ENCODE measurements at regions not wholly inside any gene's neighbourhood (a gene's known extent, or its start where the extent isn't known, plus 50 kb on each side); places are given as distances from the start of the nearest gene placed in this dataset.
"Not testable (repeated sequence)": the region's sequence is repeated elsewhere in the genome, so short reads cannot be mapped to it uniquely, and the experiment has no call there.

DNA sequence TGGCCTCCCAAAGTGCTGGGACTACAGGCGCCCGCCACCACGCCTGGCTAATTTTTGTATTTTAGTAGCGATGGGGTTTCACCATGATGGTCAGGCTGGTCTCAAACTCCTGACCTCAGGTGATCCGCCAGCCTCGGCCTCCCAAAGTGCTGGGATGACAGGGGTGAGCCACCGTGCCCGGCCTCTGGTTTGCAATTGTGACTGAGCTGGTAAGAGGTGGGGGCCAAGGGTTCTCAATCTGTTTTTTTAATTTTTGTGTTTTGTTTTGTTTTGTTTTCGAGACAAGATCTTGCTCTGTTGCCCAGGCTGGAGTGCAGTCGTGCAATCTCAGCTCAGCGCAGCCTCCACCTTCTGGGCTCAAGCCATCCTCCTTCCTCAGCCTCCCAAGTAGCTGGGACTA, 196.2 kb downstream of the CRLF2 start:
- DNase-seq (ENCODE audit: low read depth, low spot score): not testable (repeated sequence)

DNA sequence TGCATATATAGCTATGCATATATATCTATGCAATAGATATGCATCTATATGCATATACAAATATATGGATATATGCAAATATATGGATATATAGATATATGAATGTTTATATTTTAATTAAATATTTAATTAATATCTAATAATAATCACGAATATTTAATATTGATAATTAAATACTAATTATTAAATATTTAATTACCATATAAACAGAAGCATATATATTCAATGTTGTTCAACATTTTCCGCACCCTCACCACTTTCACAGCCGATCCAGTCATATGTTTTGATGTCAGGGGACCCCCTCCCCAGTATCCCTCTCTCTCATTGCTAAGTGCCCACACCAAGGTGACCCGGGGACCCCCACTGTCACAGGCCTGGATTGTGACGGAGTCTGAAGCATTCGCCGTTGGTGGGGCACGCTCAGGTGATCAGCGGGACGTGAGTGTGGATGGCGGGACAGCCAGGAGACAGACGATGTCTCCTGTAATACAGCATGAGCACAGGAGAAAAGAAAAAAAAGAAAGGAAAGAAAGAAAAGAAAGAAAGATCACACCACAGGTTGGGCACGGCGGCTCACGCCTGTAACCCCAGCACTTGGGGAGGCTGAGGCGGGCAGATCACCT, 199.7 kb downstream of the CRLF2 start:
- peak; percentile 30 for DNase-seq (ENCODE audit: low read depth, low spot score)

DNA sequence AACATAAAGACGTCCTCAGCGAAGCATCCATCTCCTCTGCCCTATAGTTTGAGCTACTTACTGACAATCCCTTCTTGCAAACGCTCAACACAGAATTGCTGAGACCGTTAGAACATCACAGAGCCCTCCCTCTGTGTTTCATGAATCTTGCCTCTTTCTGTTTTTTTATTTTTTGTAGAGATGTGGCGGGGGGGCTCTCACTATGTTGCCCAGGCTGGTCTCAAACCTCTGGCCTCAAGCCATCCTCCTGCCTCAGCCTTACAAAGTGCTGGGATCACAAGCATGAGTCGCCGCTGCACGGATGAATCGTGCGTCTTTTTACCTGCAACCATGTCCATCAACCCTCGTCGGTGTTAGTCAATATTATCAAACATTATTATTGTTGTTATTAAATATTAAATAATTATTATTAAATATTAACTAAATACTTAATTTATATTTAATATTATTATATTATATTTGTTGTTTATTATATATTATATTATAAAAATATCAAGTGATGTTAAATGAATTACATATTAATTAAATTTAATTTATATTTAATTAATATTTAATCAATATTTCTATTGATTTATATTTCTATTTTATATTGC, 200.7 kb downstream of the CRLF2 start:
- DNase-seq (ENCODE audit: low read depth, low spot score): peak; percentile 34

DNA sequence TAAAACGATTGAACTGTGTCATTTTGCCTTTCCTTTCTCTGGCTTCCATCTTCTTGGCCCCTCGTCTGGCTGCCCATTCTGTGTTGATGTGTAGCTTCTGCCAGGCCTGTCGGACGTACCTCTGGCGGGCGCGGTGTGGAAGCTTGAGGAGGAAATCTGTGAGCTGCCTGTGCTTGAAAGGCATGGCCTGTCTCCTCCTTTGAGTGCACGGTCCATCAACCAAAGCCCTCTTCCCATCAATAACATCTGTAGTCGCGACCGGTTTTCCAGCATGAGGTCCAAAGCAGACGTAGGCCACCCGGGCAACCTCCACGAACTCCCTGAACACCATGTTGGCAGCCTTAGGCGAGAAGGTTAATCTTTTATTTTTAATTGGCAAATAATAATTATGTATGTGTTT, 202.7 kb downstream of the CRLF2 start:
- DNase-seq (ENCODE audit: low read depth, low spot score): no peak

DNA sequence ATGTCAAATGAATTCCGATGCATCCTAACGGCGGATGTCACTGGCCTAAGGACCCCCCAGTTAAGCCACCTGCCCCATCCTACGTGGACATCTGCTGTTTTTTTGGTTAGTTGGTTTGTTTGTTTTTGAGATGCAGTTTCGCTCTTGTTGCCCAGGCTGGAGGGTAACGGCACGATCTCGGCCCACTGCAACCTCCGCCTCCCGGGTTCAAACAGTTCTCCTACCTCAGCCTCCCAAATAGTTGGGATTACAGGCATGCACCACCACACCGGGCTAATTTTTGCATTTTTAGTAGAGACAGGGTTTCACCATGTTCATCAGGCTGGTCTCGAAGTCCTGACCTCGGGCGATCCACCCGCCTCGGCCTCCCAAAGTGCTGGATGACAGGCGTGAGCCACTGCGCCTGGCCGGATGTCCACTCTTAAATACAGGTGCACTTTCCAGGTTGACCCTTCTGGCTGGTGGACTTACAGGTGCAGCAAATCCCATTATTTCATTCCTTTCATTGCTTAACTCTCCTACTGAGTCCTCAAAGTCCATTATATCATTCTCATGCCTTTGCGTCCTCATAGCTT, 206.2 kb downstream of the CRLF2 start:
- no peak for DNase-seq (ENCODE audit: low read depth, low spot score)

DNA sequence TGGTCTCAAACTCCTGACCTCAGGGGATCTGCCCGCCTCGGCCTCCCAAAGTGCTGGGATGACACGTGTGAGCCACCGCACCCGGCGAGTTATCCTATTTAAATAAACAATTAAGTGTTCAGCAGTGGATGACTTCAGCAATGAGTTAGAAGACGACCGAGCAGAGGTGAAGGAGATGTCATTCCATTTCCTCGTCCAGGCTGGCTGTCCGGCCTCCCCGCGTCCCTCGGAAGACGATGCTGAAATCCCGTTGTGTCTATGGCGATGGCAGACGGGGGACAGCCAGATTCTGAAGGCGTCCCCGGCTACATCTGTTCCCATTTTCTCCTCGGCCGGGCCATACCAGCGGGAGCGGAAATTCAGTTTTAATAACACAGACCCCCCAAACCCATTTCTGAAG, 209.8 kb downstream of the CRLF2 start:
- DNase-seq (ENCODE audit: low read depth, low spot score): no peak

DNA sequence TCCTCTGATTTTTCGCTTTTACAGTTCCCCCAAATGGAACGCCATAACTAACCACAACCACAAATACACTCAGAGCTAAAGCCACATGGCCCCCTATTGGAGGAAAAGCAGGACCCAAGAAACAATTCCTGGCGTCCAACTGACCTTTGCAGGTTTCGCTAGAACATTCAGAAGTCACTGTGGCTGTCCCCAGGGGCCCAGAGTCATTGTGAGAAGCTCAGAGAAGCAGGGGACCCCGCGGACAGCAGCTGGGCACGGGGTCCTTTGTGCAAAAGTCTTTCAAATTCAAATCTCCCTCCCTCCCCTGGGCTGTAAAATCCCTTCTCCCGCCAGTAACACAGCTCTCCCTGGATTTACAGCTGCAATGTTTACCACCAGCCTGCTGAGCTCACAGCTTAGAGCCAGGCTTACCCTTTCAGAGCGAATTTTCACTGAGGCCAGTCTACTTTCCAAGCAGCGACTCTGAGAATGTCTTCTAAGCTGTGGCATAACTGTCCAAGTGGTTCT, 214.8 kb downstream of the CRLF2 start:
- peak; percentile 92 for DNase-seq (ENCODE audit: low read depth, low spot score)

DNA sequence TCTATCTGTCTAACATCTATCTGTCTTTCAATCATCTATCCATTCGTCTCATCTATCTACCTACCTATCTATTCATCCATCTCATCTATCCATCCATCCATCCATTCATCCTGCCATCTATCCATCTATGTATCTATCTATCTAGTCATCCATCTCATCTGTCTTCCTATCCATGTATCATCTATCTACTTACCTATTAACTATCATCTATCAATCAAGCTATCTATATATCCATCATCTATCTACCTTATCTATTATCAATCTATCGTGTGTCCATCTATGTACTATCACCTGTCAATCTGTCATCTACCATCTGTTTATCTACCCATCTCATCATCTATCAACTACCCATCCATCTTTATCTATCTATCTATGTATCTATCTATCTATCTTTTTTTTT, 217.7 kb downstream of the CRLF2 start:
- DNase-seq (ENCODE audit: low read depth, low spot score): no peak

DNA sequence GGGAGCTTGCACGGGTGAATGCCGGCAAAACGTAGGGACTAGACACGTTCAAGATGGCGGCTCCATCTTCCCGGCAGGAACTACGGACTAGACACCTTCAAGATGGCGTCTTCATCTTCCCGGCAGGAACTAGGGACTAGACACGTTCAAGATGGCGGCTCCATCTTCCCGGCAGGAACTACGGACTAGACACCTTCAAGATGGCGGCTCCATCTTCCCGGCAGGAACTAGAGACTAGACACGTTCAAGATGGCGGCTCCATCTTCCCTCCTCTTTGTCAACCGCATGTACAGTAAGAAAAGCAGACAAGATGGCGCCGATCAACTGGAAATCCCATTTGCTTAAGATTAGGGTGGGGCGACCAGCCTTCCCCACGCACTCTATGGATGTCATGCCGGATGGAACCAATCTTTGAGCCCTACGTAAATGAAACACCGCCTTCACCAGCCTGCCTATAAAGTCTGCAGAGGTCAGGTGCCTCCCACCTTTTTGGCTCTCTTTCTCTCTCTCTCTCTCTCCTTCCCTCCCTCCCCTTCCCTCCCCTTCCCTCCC, 222.4 kb downstream of the CRLF2 start:
- peak; percentile 98 for DNase-seq (ENCODE audit: low read depth, low spot score)

DNA sequence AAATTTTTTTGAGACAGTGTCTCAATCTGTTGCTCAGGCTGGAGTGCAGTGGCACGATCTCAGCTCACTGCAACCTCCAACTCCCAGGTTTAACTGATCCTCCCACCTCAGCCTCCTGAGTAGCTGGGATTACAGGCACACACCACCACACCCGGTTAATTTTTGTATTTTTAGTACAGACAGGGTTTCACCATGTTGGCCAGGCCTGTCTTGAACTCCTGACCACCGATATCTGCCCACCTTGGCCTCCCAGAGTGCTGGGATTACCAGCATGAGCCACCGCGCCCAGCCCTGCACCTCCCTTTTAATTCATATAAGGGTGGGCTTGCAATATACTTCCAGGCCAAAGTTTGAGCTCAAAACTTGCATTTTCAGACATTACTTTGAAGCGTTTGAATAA, 223.9 kb downstream of the CRLF2 start:
- DNase-seq (ENCODE audit: low read depth, low spot score): not testable (repeated sequence)

DNA sequence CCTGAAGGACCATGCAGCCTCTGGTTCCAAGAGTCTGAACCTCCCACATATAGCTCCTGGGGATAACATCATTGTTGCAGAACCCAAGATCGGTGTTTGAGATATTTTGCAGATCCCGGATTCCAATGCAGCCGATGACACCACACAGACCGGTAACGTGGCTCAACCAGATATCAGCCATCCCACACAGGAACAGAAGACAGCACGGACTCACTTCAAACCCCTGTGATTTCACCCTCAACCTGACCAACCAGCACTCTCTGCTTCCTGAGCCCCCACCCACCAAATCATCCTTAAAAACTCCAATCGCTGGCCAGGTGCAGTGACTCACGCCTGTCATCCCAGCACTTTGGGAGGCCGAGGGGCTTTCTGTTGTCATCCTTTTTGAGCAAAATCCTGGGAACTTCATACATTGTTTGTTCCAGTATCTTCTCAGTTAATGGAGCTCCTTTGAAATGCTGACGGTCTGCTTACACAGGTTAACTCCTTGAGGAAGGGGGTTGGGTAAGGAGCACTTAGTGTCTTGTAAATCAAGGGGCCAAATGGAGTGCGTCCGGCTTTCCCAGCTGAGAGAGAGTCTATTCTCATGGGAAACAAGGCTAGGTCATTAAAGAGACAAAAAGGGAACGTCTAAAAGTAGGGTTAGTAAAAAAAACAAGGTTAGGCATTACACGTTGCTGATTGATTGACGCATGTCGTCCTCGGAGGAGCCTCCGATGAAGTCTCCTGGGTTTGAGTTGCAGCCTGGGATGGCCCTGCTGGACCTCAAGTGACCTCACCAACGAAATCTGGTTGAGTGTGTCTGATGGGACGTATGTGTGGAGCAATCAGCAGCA, 230.4 kb downstream of the CRLF2 start:
- peak; percentile 94 for DNase-seq (ENCODE audit: low read depth, low spot score)

DNA sequence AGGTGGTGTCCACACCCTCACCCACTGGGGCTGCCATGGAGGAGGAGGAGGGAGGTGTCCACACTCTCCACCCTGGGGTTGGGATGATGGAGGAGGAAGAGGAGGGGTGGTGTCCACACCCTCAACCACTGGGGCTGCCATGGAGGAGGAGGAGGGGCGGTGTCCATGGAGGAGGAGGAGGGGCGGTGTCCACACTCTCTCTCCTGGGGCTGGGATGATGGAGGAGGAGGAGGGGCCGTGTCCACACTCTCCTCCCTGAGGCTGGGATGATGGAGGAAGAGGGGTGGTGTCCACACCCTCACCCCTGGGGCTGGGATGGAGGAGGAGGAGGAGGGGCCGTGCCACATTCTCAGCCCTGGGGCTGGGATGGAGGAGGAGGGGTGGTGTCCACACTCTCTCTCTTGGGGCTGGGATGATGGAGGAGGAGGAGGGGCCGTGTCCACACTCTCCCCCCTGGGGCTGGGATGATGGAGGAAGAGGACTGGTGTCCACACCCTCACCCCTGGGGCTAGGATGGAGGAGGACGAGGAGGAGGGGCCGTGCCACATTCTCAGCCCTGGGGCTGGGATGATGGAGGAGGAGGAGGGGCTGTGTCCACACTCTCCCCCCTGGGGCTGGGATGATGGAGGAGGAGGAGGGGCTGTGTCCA, 231.7 kb downstream of the CRLF2 start:
- DNase-seq (ENCODE audit: low read depth, low spot score): peak; percentile 78

DNA sequence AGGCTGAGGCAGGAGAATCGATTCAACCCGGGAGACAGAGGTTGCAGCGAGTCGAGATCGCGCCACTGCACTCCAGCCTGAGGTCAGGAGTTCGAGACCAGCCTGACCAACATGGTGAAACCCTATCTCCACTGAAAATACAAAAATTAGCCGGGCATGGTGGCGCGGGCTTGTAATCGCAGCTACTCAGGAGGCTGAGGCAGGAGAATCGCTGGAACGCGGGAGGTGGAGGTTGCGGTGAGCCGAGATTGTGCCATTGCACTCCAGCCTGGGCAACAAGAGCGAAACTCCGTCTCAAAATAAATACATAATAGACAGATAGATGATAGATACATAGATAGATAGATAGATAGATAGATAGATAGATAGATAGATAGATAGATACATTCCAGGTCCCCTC, 233.3 kb downstream of the CRLF2 start:
- DNase-seq (ENCODE audit: low read depth, low spot score): not testable (repeated sequence)

DNA sequence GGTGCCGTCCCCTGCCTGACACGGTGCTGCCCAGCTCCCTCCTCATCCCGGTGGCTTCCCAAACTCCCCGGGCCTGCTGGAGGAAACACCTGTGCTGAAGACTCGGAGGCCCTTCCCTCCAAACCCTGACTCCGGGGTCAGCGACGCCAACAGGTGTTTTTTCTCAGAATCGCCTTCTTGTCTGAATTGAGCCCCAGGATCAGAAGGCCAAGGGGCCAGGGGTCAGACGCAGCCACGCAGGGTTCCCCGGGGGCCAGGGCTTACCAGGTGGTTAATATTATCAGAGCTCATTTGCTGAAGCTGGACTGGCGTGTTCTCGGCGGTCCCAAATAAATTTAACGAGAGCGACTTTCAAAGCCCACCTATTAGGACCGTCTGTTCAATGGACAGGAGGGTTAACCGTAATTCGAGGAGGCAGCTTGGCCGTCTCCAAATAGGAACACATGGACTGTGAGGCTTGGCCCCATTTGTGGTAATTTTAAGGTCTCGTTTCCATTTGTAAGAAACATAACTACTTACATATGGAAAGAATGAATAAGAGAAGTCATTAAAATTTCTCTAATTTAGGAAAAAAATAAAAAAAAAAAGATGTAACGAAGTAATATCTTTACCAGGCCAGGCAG, 239.3 kb downstream of the CRLF2 start:
- DNase-seq (ENCODE audit: low read depth, low spot score): no peak

DNA sequence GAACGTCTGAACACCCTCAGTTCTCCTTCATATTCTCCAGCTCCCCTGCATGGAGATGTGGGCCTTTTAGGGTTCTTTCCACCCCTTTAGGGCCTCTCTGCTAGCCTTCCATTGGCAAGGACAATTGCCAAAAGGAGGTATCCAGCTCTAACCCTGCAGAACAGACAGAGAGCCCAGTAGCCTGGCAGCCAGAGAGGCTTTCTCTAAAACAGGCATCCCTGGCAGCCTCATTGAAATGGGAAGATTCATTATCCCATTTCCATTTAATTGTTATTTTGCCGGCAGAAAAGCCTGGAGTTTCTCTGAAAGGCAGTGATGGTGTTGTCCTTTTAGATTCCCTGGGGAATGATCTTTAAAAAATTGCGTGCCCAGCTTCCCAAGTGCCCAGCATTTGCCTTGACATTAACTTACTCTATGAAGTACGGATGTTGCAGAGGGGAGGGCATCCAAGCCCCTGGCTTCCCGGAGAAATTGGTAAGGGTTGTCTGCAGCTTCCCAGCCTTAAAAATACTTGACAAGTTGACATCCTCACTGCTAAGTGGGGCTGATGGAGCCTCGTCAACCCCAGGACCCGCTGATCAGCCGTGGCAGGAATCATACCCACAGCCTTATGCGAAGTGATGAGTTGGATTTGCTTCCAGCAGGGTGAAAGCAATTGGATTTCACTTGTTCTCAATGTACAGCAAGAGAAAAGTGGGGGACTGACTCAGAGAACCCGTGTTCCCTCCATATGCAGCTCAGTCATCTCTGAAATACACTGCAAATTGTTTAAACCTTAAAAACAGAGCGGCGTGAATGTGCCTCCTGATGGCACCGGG, 244.1 kb downstream of the CRLF2 start:
- DNase-seq (ENCODE audit: low read depth, low spot score): no peak

DNA sequence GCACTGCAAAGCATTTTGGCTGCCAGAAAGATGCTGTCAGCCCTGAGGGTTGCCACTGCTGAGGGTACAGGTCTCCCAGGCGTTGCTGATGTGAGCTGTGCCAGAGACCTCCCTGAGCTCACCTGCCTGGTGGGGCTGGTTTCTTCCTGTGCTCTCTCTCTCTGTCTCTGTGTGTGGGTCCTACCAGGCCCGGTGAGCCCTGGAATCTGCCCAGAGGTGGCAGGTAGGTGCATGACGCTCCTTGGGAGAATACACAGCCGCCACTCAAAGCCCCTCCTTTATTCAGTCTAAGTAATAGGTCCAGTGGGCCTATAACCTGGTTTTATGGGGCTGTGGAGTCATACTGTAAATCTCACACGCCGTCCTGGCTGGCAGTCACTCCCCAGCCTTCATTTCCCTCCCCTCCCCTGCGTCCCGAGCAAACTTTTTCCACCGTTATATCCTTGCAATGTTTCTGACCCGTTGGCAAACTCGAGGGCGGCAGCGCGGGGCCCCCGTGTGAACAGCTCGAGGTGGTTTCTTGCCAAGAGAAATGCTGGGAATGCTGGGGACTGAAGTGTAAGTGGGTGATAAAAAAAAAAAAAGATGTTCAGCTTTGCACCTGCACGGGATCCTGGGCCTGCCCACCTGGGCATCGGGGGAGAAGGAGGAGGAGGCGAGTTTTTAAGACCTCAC, 245.9 kb downstream of the CRLF2 start:
- DNase-seq (ENCODE audit: low read depth, low spot score): peak; percentile 14

DNA sequence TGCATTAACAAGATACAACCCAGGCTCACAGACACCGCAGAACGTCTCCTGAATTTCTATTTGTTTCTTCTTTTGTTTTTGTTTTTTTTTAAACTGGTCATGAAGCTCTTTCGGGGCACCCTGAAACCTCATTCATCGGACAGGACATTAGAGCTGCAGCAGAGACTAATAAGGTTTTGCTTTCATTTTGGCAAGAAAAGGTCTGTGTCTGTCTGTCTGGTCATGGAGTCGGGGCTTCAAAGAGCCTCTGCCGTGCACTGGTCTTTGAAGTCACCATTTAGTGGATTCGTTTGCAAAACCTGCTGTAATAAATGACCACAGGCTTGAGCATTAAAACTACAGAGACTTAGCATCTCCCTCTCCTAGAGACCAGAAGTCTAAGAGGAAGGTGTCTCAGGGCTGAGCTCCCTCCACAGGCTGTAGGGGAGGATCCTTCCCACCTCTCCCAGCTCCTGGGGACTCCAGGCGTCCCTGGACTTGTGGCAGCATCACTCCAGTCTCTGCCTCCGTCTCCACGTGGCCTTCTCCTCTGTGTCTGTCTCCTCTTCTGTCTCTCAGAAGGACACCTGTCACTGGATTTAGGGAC, 247.5 kb downstream of the CRLF2 start:
- peak; percentile 30 for DNase-seq (ENCODE audit: low read depth, low spot score)

DNA sequence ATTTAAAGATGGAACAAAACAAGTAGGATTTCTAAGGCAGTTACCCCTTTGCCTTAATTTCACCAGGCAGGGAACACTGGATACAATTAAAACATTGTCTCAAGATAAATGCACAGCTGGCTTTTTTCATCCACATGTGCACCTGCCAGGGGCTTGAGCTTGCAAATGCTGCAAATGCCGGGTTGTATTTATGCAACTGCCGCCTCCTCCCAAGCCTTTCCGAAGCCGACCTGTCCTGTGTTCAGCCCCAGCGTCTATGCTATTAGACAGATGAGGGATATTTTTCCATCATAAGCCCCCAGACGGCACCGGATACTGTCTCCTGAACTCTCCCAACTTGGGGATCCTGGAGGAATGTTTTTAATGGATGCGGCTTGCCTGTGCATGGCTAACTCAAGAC, 251.6 kb downstream of the CRLF2 start:
- DNase-seq (ENCODE audit: low read depth, low spot score): no peak

DNA sequence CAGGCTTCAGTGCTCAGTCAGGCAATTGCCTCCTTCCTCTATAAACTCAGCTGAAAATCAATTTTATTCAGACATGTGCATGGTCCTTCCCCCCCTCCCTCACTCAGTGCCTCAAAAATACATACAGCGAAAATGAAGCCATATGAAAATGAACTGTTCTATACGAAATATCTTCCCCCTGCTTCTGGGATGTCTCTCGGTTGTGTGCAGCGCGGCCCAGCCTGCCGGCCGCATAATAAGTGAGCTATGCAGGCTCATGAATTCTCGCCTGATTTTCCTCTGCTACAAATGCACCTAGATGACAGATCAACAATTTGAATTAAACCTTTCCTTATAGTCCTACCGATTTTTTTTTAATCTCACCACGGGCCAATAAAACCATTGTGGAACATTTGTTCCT, 252.9 kb downstream of the CRLF2 start:
- DNase-seq (ENCODE audit: low read depth, low spot score): no peak
